KMS-11 (cell line): ENCODE measurements at regions not wholly inside any gene's neighbourhood (a gene's known extent, or its start where the extent isn't known, plus 50 kb on each side); places are given as distances from the start of the nearest gene placed in this dataset.

Source experiments
- H2AFZ ChIP-seq: fragments of 200-600 bp; sonication (generic); 2 replicates; pipeline ENCODE4 v1.6.1; 2016; ENCODE audit warnings: antibody characterized with exemption, mixed run types, low read depth
- H3K27ac ChIP-seq: fragments of 200-600 bp; sonication (generic); 2 replicates; pipeline ENCODE4 v1.6.1; 2016; ENCODE audit warnings: mild to moderate bottlenecking, mixed run types
- H3K27me3 ChIP-seq: fragments of 200-600 bp; sonication (generic); 2 replicates; pipeline ENCODE4 v1.6.1; 2017; ENCODE audit warnings: mild to moderate bottlenecking, low read depth, mixed run types, moderate library complexity; ENCODE audit not compliant: insufficient read depth
- H3K36me3 ChIP-seq: fragments of 200-600 bp; sonication (generic); 2 replicates; pipeline ENCODE4 v1.6.1; 2017; ENCODE audit warnings: mild to moderate bottlenecking, mixed run types; ENCODE audit not compliant: insufficient read depth
- H3K4me1 ChIP-seq: fragments of 200-600 bp; sonication (generic); 2 replicates; pipeline ENCODE4 v1.6.1; 2016; ENCODE audit warnings: mild to moderate bottlenecking, low read depth, mixed run types; ENCODE audit not compliant: poor library complexity, severe bottlenecking
- H3K4me2 ChIP-seq: fragments of 200-600 bp; sonication (generic); 2 replicates; pipeline ENCODE4 v1.7.0; 2016; ENCODE audit warnings: mild to moderate bottlenecking, mixed run types
- H3K4me3 ChIP-seq: fragments of 200-600 bp; sonication (generic); IDR thresholded peaks from 2 replicates; pipeline ENCODE4 v1.6.1; 2017; ENCODE audit warnings: low read depth, low read length, mixed read lengths; ENCODE audit not compliant: insufficient read depth
- H3K79me2 ChIP-seq: fragments of 200-600 bp; sonication (generic); 2 replicates; pipeline ENCODE4 v1.6.1; 2016; ENCODE audit warnings: low read depth, mixed run types; ENCODE audit not compliant: insufficient read depth
- H3K9ac ChIP-seq: fragments of 200-600 bp; sonication (generic); 2 replicates; pipeline ENCODE4 v1.6.1; 2016; ENCODE audit warnings: mild to moderate bottlenecking, mixed run types
- H4K20me1 ChIP-seq: fragments of 200-600 bp; sonication (generic); 2 replicates; pipeline ENCODE4 v1.6.1; 2016; ENCODE audit warnings: mild to moderate bottlenecking, mixed run types; ENCODE audit not compliant: insufficient read depth
- CTCF ChIP-seq: fragments of 200-600 bp; sonication (generic); conservative IDR thresholded peaks from 2 replicates; pipeline ENCODE4 v1.6.1; 2017; ENCODE audit warnings: low read depth, mild to moderate bottlenecking, antibody characterized with exemption, low read length, moderate library complexity, mixed read lengths

GRCh38 chr17:33511670-33512069, 218.6 kb upstream of the ASIC2 start:
- H4K20me1 ChIP-seq: no peaks in the 10 kb centered on the region
- no peaks in the 10 kb centered on the region for H3K27me3 ChIP-seq
- H3K4me3 ChIP-seq: no peak overlapping the region
- no peaks in the 10 kb centered on the region for H3K79me2 ChIP-seq
- H3K27ac ChIP-seq: no peak overlapping the region
- H2AFZ ChIP-seq: no peak overlapping the region
- no peak overlapping the region for H3K9ac ChIP-seq
- H3K4me1 ChIP-seq: no peaks in the 10 kb centered on the region
- H3K4me2 ChIP-seq: no peak overlapping the region
- no peaks in the 10 kb centered on the region for H3K36me3 ChIP-seq
- no peak for TF ChIP-seq CTCF

GRCh38 chr17:33512113-33512512, 219.0 kb upstream of the ASIC2 start:
- Histone ChIP-seq H3K79me2 (no peaks in the 10 kb centered on the region), H4K20me1 (no peaks in the 10 kb centered on the region), H3K27ac (no peak overlapping the region), H3K4me3 (no peak overlapping the region), H3K27me3 (no peaks in the 10 kb centered on the region), H3K4me2 (no peak overlapping the region), H2AFZ (no peak overlapping the region), H3K36me3 (no peaks in the 10 kb centered on the region), H3K9ac (no peak overlapping the region), H3K4me1 (no peaks in the 10 kb centered on the region)
- no peak for TF ChIP-seq CTCF

DNA sequence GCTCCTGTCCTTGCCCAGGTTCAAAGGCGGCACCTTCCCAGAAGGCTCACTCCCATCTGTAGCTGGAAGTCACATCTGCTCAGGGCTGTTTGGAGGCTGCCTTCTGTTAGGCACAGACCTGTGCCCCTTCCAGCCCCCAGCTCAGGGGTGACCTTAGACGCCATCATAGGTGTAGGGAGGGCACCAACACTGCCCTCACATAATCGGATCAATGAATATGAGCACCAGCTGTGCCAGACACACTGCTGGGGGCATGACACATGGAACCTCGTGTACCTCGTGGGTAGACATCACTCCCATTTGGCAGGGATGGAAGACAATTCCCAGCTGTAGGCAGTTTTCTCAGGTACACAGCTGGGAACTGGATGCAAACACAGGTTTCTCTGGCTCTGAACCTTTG, 220.7 kb upstream of the ASIC2 start:
- Histone ChIP-seq H3K9ac (no peak overlapping the region), H2AFZ (no peak overlapping the region), H3K27ac (no peak overlapping the region), H3K36me3 (no peaks in the 10 kb centered on the region), H3K4me3 (no peak overlapping the region), H4K20me1 (no peaks in the 10 kb centered on the region), H3K79me2 (no peaks in the 10 kb centered on the region), H3K4me2 (no peak overlapping the region), H3K4me1 (no peaks in the 10 kb centered on the region), H3K27me3 (no peaks in the 10 kb centered on the region)
- no peak for TF ChIP-seq CTCF

GRCh38 chr17:33514369-33514768, 221.3 kb upstream of the ASIC2 start:
- Histone ChIP-seq H3K79me2 (no peaks in the 10 kb centered on the region), H3K27me3 (no peaks in the 10 kb centered on the region), H3K4me2 (no peak overlapping the region), H3K4me1 (no peaks in the 10 kb centered on the region), H2AFZ (no peak overlapping the region), H4K20me1 (no peaks in the 10 kb centered on the region), H3K9ac (no peak overlapping the region), H3K27ac (no peak overlapping the region), H3K4me3 (no peak overlapping the region), H3K36me3 (no peaks in the 10 kb centered on the region)
- no peak for TF ChIP-seq CTCF

DNA sequence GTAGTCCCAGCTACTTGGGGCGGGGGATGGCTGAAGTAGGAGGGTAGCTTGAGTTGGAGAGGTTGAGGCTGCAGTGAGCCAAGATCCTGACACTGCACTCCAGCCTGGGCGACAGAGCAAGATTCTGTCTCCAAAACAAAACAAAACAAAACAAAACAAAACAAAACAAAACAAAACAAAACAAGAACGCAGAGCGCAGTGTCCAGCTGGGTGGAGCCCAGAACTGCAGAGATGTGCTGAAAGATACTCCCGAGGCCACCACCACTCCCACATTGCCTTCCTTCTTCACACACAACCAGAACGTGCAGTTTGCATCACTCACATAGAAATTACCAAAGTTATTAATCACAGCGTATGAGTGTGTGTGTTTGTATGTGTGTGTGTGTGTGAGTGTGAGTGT, 222.9 kb upstream of the ASIC2 start:
- Histone ChIP-seq H3K79me2 (no peaks in the 10 kb centered on the region), H3K36me3 (no peaks in the 10 kb centered on the region), H4K20me1 (no peaks in the 10 kb centered on the region), H3K27me3 (no peaks in the 10 kb centered on the region), H3K4me3 (no peak overlapping the region), H3K9ac (no peak overlapping the region), H3K4me1 (no peaks in the 10 kb centered on the region), H3K4me2 (no peak overlapping the region), H3K27ac (no peak overlapping the region), H2AFZ (no peak overlapping the region)
- no peak for TF ChIP-seq CTCF
